Right atrium auricular region (tissue), 2 donors: ENCODE measurements at regions not wholly inside any gene's neighbourhood (a gene's known extent, or its start where the extent isn't known, plus 50 kb on each side); places are given as distances from the start of the nearest gene placed in this dataset.
"Not testable (repeated sequence)": the region's sequence is repeated elsewhere in the genome, so short reads cannot be mapped to it uniquely, and the experiment has no call there.

Experiments used
- DNase-seq: peaks from one replicate; pipeline ENCODE4 v3.0.0-alpha.2; 2019; ENCODE audit warnings: low spot score
- H3K27ac ChIP-seq, 2 donors: fragments of 200-600 bp; sonication (generic); 1 replicate in 1 of 2; 2 replicates in 1 of 2; pipeline ENCODE4 v1.5.1; 2016 to 2019
- H3K27me3 ChIP-seq, 2 donors: fragments of 200-600 bp; sonication (generic); one replicate each; pipeline versions ENCODE4 v1.5.1 to v1.6.0; 2017 to 2019
- H3K36me3 ChIP-seq: fragments of 200-600 bp; sonication (generic); one replicate; pipeline ENCODE4 v1.5.1; 2016
- H3K4me1 ChIP-seq, 2 donors: fragments of 200-600 bp; sonication (generic); one replicate each; pipeline versions ENCODE4 v1.5.1 to v1.6.0; 2017 to 2019
- H3K4me3 ChIP-seq, 2 donors: fragments of 200-600 bp; sonication (generic); 1 replicate in 1 of 2; 2 replicates in 1 of 2; pipeline ENCODE4 v1.5.1; 2017 to 2019; ENCODE audit warnings: mild to moderate bottlenecking in 1 of 2, moderate library complexity in 1 of 2
- H3K9me3 ChIP-seq, 2 donors: fragments of 200-600 bp; sonication (generic); one replicate each; pipeline ENCODE4 v1.5.1; 2019
- CTCF ChIP-seq, 2 donors: fragments of 200-600 bp; sonication (generic); IDR thresholded peaks; one replicate each; pipeline ENCODE4 v1.5.1; 2019; ENCODE audit warnings: antibody characterized with exemption in 2 of 2

- Histone ChIP-seq H3K27ac (no peak overlapping the region), H3K36me3 (no peaks in the 10 kb centered on the region), H3K9me3 (no peaks in the 10 kb centered on the region), H3K27me3 (no peaks in the 10 kb centered on the region), H3K4me3 (no peak overlapping the region), H3K4me1 (no peaks in the 10 kb centered on the region)
- no peak for TF ChIP-seq CTCF (IDR thresholded peaks at IDR 0.05)
- no peak for DNase-seq
These were observed 106.2 kb downstream of the IGLL1 start for GRCh38 chr22:23473901-23474300.

- not testable (repeated sequence) for H3K27me3 ChIP-seq, H3K4me3 ChIP-seq, DNase-seq, H3K36me3 ChIP-seq, H3K9me3 ChIP-seq, H3K4me1 ChIP-seq, H3K27ac ChIP-seq
These were observed 107.7 kb downstream of the IGLL1 start for GRCh38 chr22:23472376-23472775.

GRCh38 chr22:23471698-23472097 lies 108.4 kb downstream of the IGLL1 start:
- TF ChIP-seq CTCF (IDR thresholded peaks at IDR 0.05) = no peak
- Histone ChIP-seq H3K27ac (no peak overlapping the region), H3K36me3 (no peaks in the 10 kb centered on the region), H3K9me3 (no peaks in the 10 kb centered on the region), H3K4me1 (no peaks in the 10 kb centered on the region), H3K27me3 (no peaks in the 10 kb centered on the region), H3K4me3 (no peak overlapping the region)
- DNase-seq = no peak

- H3K27me3 ChIP-seq = no peaks in the 10 kb centered on the region
- DNase-seq = no peak
- no peaks in the 10 kb centered on the region for H3K9me3 ChIP-seq
- no peaks in the 10 kb centered on the region for H3K4me1 ChIP-seq
- TF ChIP-seq CTCF (IDR thresholded peaks at IDR 0.05) = no peak
- no peak overlapping the region for H3K27ac ChIP-seq
- H3K4me3 ChIP-seq = no peak overlapping the region
- no peaks in the 10 kb centered on the region for H3K36me3 ChIP-seq
These were observed 109.2 kb downstream of the IGLL1 start for GRCh38 chr22:23470811-23471389.

GRCh38 chr22:23467721-23468294 lies 112.3 kb downstream of the IGLL1 start:
- no peak overlapping the region for H3K4me3 ChIP-seq
- H3K27me3 ChIP-seq = no peaks in the 10 kb centered on the region
- no peaks in the 10 kb centered on the region for H3K4me1 ChIP-seq
- no peak overlapping the region for H3K27ac ChIP-seq
- no peak for DNase-seq
- H3K9me3 ChIP-seq = no peaks in the 10 kb centered on the region
- no peak for TF ChIP-seq CTCF (IDR thresholded peaks at IDR 0.05)
- H3K36me3 ChIP-seq = no peaks in the 10 kb centered on the region

- no peak overlapping the region for H3K27ac ChIP-seq
- no peaks in the 10 kb centered on the region for H3K9me3 ChIP-seq
- H3K4me3 ChIP-seq = no peak overlapping the region
- DNase-seq = no peak
- no peaks in the 10 kb centered on the region for H3K27me3 ChIP-seq
- TF ChIP-seq CTCF (IDR thresholded peaks at IDR 0.05) = no peak
- H3K4me1 ChIP-seq = no peaks in the 10 kb centered on the region
- H3K36me3 ChIP-seq = no peaks in the 10 kb centered on the region
These were observed 113.7 kb downstream of the IGLL1 start for GRCh38 chr22:23466351-23466750.

- not testable (repeated sequence) for H3K36me3 ChIP-seq, DNase-seq, H3K9me3 ChIP-seq
These were observed 115.3 kb downstream of the IGLL1 start for GRCh38 chr22:23464796-23465195.

GRCh38 chr22:23460517-23461031 lies 119.5 kb downstream of the IGLL1 start:
- H3K4me1 ChIP-seq, H3K27me3 ChIP-seq, H3K36me3 ChIP-seq, H3K27ac ChIP-seq, H3K9me3 ChIP-seq, H3K4me3 ChIP-seq, DNase-seq: not testable (repeated sequence)

More at GRCh38 chr22:23464796-23465195, 115.3 kb downstream of the IGLL1 start:
- not testable (repeated sequence) for H3K27ac ChIP-seq, H3K27me3 ChIP-seq, H3K4me3 ChIP-seq, H3K4me1 ChIP-seq

- not testable (repeated sequence) for DNase-seq, H3K36me3 ChIP-seq, H3K4me1 ChIP-seq, H3K27me3 ChIP-seq, H3K9me3 ChIP-seq, H3K27ac ChIP-seq, H3K4me3 ChIP-seq
These were observed 120.2 kb downstream of the IGLL1 start for GRCh38 chr22:23459645-23460516.
